HepG2 (cell line): ENCODE measurements at regions not wholly inside any gene's neighbourhood (a gene's known extent, or its start where the extent isn't known, plus 50 kb on each side); places are given as distances from the start of the nearest gene placed in this dataset.

ENCODE experiments used
- ATAC-seq: fragments of 200-7000 bp; cut with Tn5 transposase; 3 replicates; pipeline ENCODE4 v1.9.1; 2020; ENCODE audit warnings: mild to moderate bottlenecking, moderate library complexity
- BruUV-seq: library from RNA; stranded (reverse); fragments of 400-500 nt; replicated peaks from 2 replicates; lab custom pipeline; 2021; lab: Mats Ljungman, UMichigan
- CTCF ChIA-PET: fragments of 300-600 bp; formaldehyde crosslinking; extraction: SDS; loops from one replicate; lab custom pipeline; 2021; ENCODE audit warnings: low total read pairs, inconsistent platforms, low intra/inter-chr PET ratio; lab: Yijun Ruan, JAX
- POLR2A ChIA-PET: fragments of 350-600 bp; sonication (Branson Sonifier 250); formaldehyde crosslinking; loops from one replicate; lab custom pipeline; 2020; ENCODE audit warnings: antibody characterized with exemption, inconsistent platforms; lab: Yijun Ruan, JAX
- DNase-seq: peaks from one replicate; pipeline ENCODE4 v3.0.0-alpha.2; 2015; ENCODE audit warnings: low spot score
- FAIRE-seq: peaks from 3 replicates; lab custom pipeline; 2011; peaks lifted over from hg19 to GRCh38; lab: Jason Lieb, UNC
- H2AFZ ChIP-seq: one replicate; pipeline ENCODE4 v1.6.1; 2011; ENCODE audit warnings: low read length, inconsistent platforms
- H3K27ac ChIP-seq: fragments of 300-600 bp; 3 replicates; pipeline ENCODE4 v1.8.0; 2011; ENCODE audit warnings: mixed run types, mild to moderate bottlenecking, mixed read lengths, low read length, inconsistent platforms; ENCODE audit not compliant: insufficient read depth; ENCODE audit errors: extremely low read length
- H3K27me3 ChIP-seq, 2 experiments: fragments of 200-600 bp in 1 of 2; 2 replicates in 1 of 2; 3 replicates in 1 of 2; pipeline versions ENCODE4 v1.6.0 to v1.8.0; 2011; ENCODE audit warnings: low read length in 2 of 2, mild to moderate bottlenecking in 2 of 2, moderate library complexity in 2 of 2, inconsistent platforms in 1 of 2; ENCODE audit not compliant: insufficient read depth in 2 of 2, control insufficient read depth in 1 of 2
- H3K36me3 ChIP-seq, 2 experiments: fragments of 200-600 bp in 1 of 2; replicated peaks in 1 of 2; 2 replicates in 1 of 2; 3 replicates in 1 of 2; pipeline versions ENCODE4 v1.5.1 to v1.8.0; 2011; ENCODE audit warnings: low read length in 2 of 2, inconsistent platforms in 1 of 2; ENCODE audit not compliant: insufficient read depth in 2 of 2, control insufficient read depth in 1 of 2
- H3K4me1 ChIP-seq: 2 replicates; pipeline ENCODE4 v1.5.1; 2012; ENCODE audit warnings: low read length, inconsistent platforms; ENCODE audit not compliant: insufficient read depth
- H3K4me2 ChIP-seq: 2 replicates; pipeline ENCODE4 v1.6.0; 2011; ENCODE audit warnings: low read depth, low read length, inconsistent platforms
- H3K4me3 ChIP-seq, 3 experiments: fragments of 200-600 bp in 1 of 3; sonication (generic), shearing (Covaris generic) in 1 of 3; replicated peaks in 1 of 3; 2 replicates each; pipeline ENCODE4 v1.5.1; 2011 to 2016; ENCODE audit warnings: low read length in 3 of 3, inconsistent platforms in 2 of 3, low read depth in 2 of 3, mild to moderate bottlenecking in 2 of 3, control low read depth in 1 of 3, mixed read lengths in 1 of 3; ENCODE audit not compliant: insufficient read depth in 1 of 3
- H3K79me2 ChIP-seq: one replicate; pipeline ENCODE4 v1.6.1; 2011; ENCODE audit warnings: low read length, inconsistent platforms; ENCODE audit not compliant: insufficient read depth
- H3K9ac ChIP-seq: 2 replicates; pipeline ENCODE4 v1.6.0; 2011; ENCODE audit warnings: mild to moderate bottlenecking, low read depth, low read length, inconsistent platforms; ENCODE audit not compliant: insufficient read depth
- H3K9me3 ChIP-seq: 2 replicates; pipeline ENCODE4 v1.5.1; 2012; ENCODE audit warnings: mild to moderate bottlenecking, low read length
- H4K20me1 ChIP-seq: 2 replicates; pipeline ENCODE4 v1.6.0; 2011; ENCODE audit warnings: inconsistent platforms, mild to moderate bottlenecking, low read length, moderate library complexity; ENCODE audit not compliant: insufficient read depth
- ARHGAP35 ChIP-seq: sonication (generic); formaldehyde crosslinking; IDR thresholded peaks from 2 replicates; pipeline ENCODE4 v1.9.0; 2022; ENCODE audit warnings: mild to moderate bottlenecking, inconsistent platforms, moderate library complexity, missing genetic modification reagents, borderline replicate concordance
- KLF13 ChIP-seq: sonication (generic); formaldehyde crosslinking; IDR thresholded peaks from 2 replicates; pipeline ENCODE4 v1.4.0; 2020; ENCODE audit warnings: mild to moderate bottlenecking, missing genetic modification reagents
- RERE ChIP-seq: IDR thresholded peaks from 2 replicates; pipeline ENCODE4 v1.6.1; 2016; ENCODE audit warnings: low read depth, missing genetic modification reagents, missing compliant biosample characterization
- ZNF550 ChIP-seq: sonication (generic); formaldehyde crosslinking; IDR thresholded peaks from 2 replicates; pipeline ENCODE4 v1.4.0; 2020; ENCODE audit warnings: mild to moderate bottlenecking, missing genetic modification reagents, borderline replicate concordance
- ZNF678 ChIP-seq: sonication (generic); formaldehyde crosslinking; IDR thresholded peaks from 2 replicates; pipeline ENCODE4 v1.4.0; 2020; ENCODE audit warnings: mild to moderate bottlenecking, missing genetic modification reagents
- WGBS: methylation state at CpG from one replicate; pipeline ENCODE4 v1.1.6; 2017; ENCODE audit warnings: low lambda C conversion rate; 5-methylcytosine and 5-hydroxymethylcytosine counted together
- in situ Hi-C: cut with HindIII; loops from 2 replicates; pipeline ENCODE4 v1.10.0; 2017; ENCODE audit warnings: low pct_unique_long_range_greater_than_20kb; ENCODE audit not compliant: extremely low pct_ligation_motif_present
- intact Hi-C: fragments of 100-400 bp; cut with micrococcal nuclease; formaldehyde crosslinking; loops from one replicate; pipeline ENCODE4 v1.10.0; 2022; ENCODE audit not compliant: unreplicated experiment

- no peak for TF ChIP-seq RERE (CRISPR knock-in tag)
- TF ChIP-seq, all 625 proteins: peak for 0
Measured at GRCh38 chr14:50023671-50024490, 92.5 kb downstream of the VCPKMT start (continued).

GRCh38 chr14:50025073-50025472, 91.3 kb downstream of the VCPKMT start:
- H3K9me3 ChIP-seq: peaks cover 16% of the 10 kb centered on the region
- no peaks in the 10 kb centered on the region for H4K20me1 ChIP-seq
- intact Hi-C loops: no loop called here
- ATAC-seq (peak; percentile 54), FAIRE-seq (no peak), DNase-seq (no peak)
- ChIA-PET POLR2A (no interaction called here), CTCF (no interaction called here)
- no peak for TF ChIP-seq KLF13 (CRISPR knock-in tag)
- no peak for TF ChIP-seq ARHGAP35 (CRISPR knock-in tag)
- TF ChIP-seq ZNF678 (CRISPR knock-in tag): no peak
- no peak for TF ChIP-seq ZNF550 (CRISPR knock-in tag)
- no peak overlapping the region for H2AFZ ChIP-seq
- H3K9ac ChIP-seq: no peak overlapping the region
- no peaks in the 10 kb centered on the region for H3K79me2 ChIP-seq
- in situ Hi-C loops: no loop called here
- no peak overlapping the region for H3K4me3 ChIP-seq
- no TSS peak for BruUV-seq
- peaks cover 32% of the 10 kb centered on the region for H3K4me1 ChIP-seq
- H3K27me3 ChIP-seq: no peaks in the 10 kb centered on the region; a peak in 1 of 5 replicates
- WGBS: 92% methylated on average over 2 of the region's 3 CpGs
- peak overlapping the region; percentile 34 for H3K4me2 ChIP-seq
- H3K36me3 ChIP-seq: no peaks in the 10 kb centered on the region
- no peak overlapping the region for H3K27ac ChIP-seq
